Activated CD8-positive, alpha-beta T cell treated with anti-CD3 and anti-CD28 coated beads for 36 hours (primary cell): ENCODE measurements at regions not wholly inside any gene's neighbourhood (a gene's known extent, or its start where the extent isn't known, plus 50 kb on each side); places are given as distances from the start of the nearest gene placed in this dataset.

Experiments used
- ATAC-seq: fragments of 200-7000 bp; cut with Tn5 transposase; one replicate; pipeline ENCODE4 v1.10.0; 2021; ENCODE audit warnings: mild to moderate bottlenecking, moderate library complexity
- CTCF ChIA-PET: fragments of 350-600 bp; sonication (Branson Sonifier 250); formaldehyde crosslinking; loops from one replicate; lab custom pipeline; 2021; ENCODE audit warnings: antibody characterized with exemption; lab: Charles Lee
- POLR2A ChIA-PET: fragments of 350-600 bp; sonication (Branson Sonifier 250); formaldehyde crosslinking; loops from one replicate; lab custom pipeline; 2021; ENCODE audit warnings: antibody characterized with exemption; lab: Charles Lee
- DNase-seq: peaks from one replicate; pipeline ENCODE4 v3.0.0-alpha.2; 2020
- H3K27ac Mint-ChIP-seq: one replicate; pipeline ENCODE4 v1.8.0; 2021; ENCODE audit warnings: mild to moderate bottlenecking, mixed read lengths
- H3K27me3 Mint-ChIP-seq: one replicate; pipeline ENCODE4 v1.8.0; 2021; ENCODE audit warnings: mixed read lengths
- H3K36me3 Mint-ChIP-seq: one replicate; pipeline ENCODE4 v1.8.0; 2021; ENCODE audit warnings: low read depth, mixed read lengths
- H3K4me1 Mint-ChIP-seq: one replicate; pipeline ENCODE4 v1.8.0; 2021; ENCODE audit warnings: low read depth, mixed read lengths
- H3K4me3 Mint-ChIP-seq: one replicate; pipeline ENCODE4 v1.8.0; 2021; ENCODE audit warnings: mild to moderate bottlenecking, moderate library complexity, mixed read lengths
- H3K9me3 Mint-ChIP-seq: one replicate; pipeline ENCODE4 v1.8.0; 2021; ENCODE audit warnings: mixed read lengths
- intact Hi-C: fragments of 100-400 bp; cut with micrococcal nuclease; formaldehyde crosslinking; loops from one replicate; pipeline ENCODE4 v1.10.0; 2022
- TF ChIP-seq, protein P1 (sequence below): fragments of 200-600 bp; IDR thresholded peaks from one replicate; pipeline ENCODE4 v1.8.0; 2022; ENCODE audit warnings: antibody characterized with exemption, mild to moderate bottlenecking

DNA sequence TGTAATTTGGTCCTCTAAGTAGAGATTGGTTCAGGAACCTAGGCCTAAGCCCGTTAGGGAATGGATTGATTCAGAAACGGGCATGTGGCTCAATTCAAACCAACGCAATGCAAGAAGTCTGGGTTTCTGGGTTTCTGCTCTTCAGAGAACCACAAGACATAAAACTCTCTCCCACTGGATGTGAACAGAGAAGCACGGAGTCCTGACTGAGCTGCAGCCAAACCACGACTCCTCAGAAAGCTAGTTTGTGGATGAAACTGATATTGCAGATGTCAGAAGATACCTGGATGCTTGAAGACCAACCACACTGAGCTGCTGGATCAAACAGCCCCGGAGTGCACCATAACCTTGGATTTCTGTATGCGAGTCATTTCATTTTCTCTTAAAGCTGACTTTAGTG is 50.0 kb downstream of the SOD2 start:
- ChIA-PET CTCF (interaction anchor here (1.3 to 3.3 kb wide), 2 partner anchors 10 to 11 kb away, joined by 4 to 19 read pairs; no protein-coding TSS in a partner anchor), POLR2A (no interaction called here)
- no peak overlapping the region for H3K4me3 Mint-ChIP-seq
- ATAC-seq: no peak
- H3K36me3 Mint-ChIP-seq: no peaks in the 10 kb centered on the region
- no peaks in the 10 kb centered on the region for H3K9me3 Mint-ChIP-seq
- DNase-seq: no peak
- TF ChIP-seq, protein P1, sequence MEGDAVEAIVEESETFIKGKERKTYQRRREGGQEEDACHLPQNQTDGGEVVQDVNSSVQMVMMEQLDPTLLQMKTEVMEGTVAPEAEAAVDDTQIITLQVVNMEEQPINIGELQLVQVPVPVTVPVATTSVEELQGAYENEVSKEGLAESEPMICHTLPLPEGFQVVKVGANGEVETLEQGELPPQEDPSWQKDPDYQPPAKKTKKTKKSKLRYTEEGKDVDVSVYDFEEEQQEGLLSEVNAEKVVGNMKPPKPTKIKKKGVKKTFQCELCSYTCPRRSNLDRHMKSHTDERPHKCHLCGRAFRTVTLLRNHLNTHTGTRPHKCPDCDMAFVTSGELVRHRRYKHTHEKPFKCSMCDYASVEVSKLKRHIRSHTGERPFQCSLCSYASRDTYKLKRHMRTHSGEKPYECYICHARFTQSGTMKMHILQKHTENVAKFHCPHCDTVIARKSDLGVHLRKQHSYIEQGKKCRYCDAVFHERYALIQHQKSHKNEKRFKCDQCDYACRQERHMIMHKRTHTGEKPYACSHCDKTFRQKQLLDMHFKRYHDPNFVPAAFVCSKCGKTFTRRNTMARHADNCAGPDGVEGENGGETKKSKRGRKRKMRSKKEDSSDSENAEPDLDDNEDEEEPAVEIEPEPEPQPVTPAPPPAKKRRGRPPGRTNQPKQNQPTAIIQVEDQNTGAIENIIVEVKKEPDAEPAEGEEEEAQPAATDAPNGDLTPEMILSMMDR: no peak
- no peaks in the 10 kb centered on the region for H3K27me3 Mint-ChIP-seq
- intact Hi-C loops: no loop called here
- no peak overlapping the region for H3K27ac Mint-ChIP-seq
- H3K4me1 Mint-ChIP-seq: peaks cover 4% of the 10 kb centered on the region

DNA sequence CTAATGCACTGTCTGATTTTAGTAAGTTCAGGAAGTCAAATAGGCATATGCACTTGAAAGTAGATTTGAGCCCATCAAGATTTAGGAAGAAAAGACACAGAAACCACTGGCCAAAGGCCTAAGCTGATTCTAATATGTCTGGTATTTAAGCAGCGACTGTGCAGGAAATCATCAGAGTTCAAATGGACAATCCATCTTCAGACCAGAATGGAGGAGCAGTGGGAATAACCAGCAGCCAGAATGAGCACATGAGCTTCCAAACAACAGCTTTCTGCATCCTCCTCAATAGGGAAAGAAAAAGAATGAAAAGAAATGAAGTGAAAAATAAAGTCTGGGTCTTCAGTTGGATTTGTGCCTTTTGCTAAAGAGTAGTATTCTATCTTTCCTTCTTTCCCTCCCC is 50.6 kb downstream of the SOD2 start:
- intact Hi-C loops: no loop called here
- no peaks in the 10 kb centered on the region for H3K9me3 Mint-ChIP-seq
- ChIA-PET CTCF (interaction anchor here (1.3 to 3.3 kb wide), 2 partner anchors 9 to 12 kb away, joined by 4 to 19 read pairs; no protein-coding TSS in a partner anchor), POLR2A (no interaction called here)
- no peak for DNase-seq
- ATAC-seq: no peak
- H3K27me3 Mint-ChIP-seq: no peaks in the 10 kb centered on the region
- peaks cover 4% of the 10 kb centered on the region for H3K4me1 Mint-ChIP-seq
- H3K36me3 Mint-ChIP-seq: no peaks in the 10 kb centered on the region
- TF ChIP-seq, protein P1: no peak
- no peak overlapping the region for H3K27ac Mint-ChIP-seq
- no peak overlapping the region for H3K4me3 Mint-ChIP-seq

DNA sequence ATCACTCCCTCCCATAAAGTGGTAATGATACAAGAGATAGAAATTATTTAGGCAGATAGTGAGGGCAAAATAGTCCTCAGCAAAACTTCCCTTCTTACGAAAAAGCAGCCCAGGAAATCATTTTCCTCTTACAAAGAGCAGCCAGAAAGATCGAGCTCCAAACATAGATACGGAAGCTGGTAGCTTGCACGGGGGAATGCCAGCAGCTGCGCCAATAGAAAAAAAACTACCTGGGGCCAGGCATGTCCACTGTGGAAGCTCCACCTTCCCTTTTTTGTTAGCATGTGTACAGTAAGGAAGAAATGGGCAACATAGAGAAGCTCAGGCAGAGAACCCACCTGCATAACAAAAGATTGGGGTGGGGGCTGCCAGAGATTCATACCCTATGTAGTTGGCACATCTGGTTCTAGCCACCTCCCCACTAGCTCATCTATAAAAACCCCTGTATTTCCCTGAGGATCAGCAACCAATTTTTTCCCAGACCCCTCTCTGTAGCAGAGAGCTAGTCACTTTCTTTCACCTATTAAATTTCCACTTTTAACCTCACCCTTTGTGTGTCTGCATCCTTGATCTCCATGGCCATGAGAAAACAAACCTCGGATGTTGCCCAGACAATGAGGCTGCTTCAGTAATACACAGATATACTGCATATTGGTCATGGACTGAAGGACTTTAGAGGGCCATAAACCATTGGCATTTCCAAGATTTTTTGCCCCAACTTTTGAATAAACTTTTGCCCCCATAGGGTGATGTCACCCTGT is 52.1 kb downstream of the SOD2 start:
- no peaks in the 10 kb centered on the region for H3K9me3 Mint-ChIP-seq
- ChIA-PET POLR2A (no interaction called here), CTCF (interaction anchor here (0.9 to 3.3 kb wide), 5 partner anchors 9 to 472 kb away, joined by 3 to 19 read pairs (median 3); partner anchors contain the start of gene FNDC1)
- peaks cover 2% of the 10 kb centered on the region for H3K4me1 Mint-ChIP-seq
- no peaks in the 10 kb centered on the region for H3K36me3 Mint-ChIP-seq
- DNase-seq (no peak), ATAC-seq (no peak)
- H3K27me3 Mint-ChIP-seq: no peaks in the 10 kb centered on the region
- intact Hi-C loops: no loop called here
- H3K4me3 Mint-ChIP-seq: no peak overlapping the region
- TF ChIP-seq, protein P1: no peak
- no peak overlapping the region for H3K27ac Mint-ChIP-seq

DNA sequence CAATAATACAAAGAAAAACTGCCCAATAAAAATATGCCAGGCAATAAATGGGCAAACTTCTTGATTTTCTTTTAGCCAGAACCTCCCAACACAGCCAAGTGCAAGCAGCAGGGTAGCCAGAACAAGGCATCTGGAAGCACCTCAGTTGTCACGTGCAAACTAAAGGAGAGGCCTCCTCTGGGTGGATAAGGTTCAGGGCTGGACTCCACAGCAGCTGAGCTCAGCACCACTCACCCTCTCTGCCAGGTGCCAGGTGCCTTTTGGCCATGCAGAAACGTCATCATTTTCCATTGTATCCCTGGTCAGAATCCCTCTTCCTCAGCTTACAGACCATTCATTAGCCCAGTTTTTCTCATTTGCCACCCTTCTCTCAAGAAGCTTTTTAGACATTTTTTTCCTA is 52.7 kb downstream of the SOD2 start:
- Mint-ChIP-seq H3K36me3 (no peaks in the 10 kb centered on the region), H3K4me3 (no peak overlapping the region), H3K4me1 (no peaks in the 10 kb centered on the region), H3K27me3 (no peaks in the 10 kb centered on the region), H3K9me3 (no peaks in the 10 kb centered on the region), H3K27ac (no peak overlapping the region)
- ChIA-PET POLR2A (no interaction called here), CTCF (interaction anchor here (0.9 to 3.3 kb wide), 4 partner anchors 8 to 387 kb away, joined by 3 to 19 read pairs (median 4); no protein-coding TSS in a partner anchor)
- TF ChIP-seq, protein P1: no peak
- ATAC-seq (no peak), DNase-seq (no peak)
- intact Hi-C loops: no loop called here

DNA sequence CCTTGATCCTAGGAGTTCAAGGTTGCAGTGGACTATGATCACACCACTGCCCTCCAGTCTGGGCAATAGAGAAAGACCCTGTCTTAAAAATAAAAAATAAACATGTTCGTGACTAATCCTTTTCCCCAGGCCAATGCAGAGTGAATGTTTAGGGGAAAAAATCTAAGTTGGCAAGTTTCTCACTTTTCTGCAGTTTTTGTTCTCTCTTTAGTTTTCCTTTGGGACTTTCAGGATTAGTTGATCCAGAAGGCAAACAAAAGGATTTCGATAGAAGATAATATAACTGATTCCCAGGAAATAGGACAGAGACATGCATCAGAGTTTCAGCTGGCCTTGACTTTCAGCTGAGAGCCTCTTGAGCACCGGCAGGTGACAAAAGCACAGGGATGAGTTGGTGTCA is 53.3 kb downstream of the SOD2 start:
- ChIA-PET CTCF (interaction anchor here (3.3 kb wide), 1 partner anchor 15 kb away, joined by 19 read pairs; no protein-coding TSS in a partner anchor), POLR2A (no interaction called here)
- Mint-ChIP-seq H3K4me3 (no peak overlapping the region), H3K27me3 (no peaks in the 10 kb centered on the region), H3K36me3 (no peaks in the 10 kb centered on the region), H3K27ac (no peak overlapping the region), H3K4me1 (no peaks in the 10 kb centered on the region), H3K9me3 (no peaks in the 10 kb centered on the region)
- DNase-seq (no peak), ATAC-seq (no peak)
- TF ChIP-seq, protein P1: no peak
- intact Hi-C loops: no loop called here
